ENCODE measurements at regions not wholly inside any gene's neighbourhood (a gene's known extent, or its start where the extent isn't known, plus 50 kb on each side); places are given as distances from the start of the nearest gene placed in this dataset.

DNA sequence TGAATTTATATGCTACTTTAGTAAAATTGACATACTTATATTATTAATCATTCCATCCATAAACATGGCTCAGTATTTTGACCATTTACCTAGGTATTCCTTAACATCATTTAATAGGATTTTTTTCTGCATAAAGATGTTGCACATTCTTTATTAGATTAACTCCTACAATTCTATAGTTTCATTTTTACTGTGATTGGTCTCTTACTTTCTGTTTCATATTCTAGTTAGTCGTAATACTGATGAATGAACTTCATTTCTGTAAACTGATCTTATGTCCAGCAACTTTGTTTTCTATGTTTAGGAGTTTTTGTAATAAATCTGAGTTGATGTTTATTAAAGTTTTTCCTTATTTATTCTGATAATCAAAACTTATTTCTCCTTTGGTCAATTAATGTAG, 278.2 kb upstream of the CXXC4 start (continued):
- TF ChIP-seq, protein P1, sequence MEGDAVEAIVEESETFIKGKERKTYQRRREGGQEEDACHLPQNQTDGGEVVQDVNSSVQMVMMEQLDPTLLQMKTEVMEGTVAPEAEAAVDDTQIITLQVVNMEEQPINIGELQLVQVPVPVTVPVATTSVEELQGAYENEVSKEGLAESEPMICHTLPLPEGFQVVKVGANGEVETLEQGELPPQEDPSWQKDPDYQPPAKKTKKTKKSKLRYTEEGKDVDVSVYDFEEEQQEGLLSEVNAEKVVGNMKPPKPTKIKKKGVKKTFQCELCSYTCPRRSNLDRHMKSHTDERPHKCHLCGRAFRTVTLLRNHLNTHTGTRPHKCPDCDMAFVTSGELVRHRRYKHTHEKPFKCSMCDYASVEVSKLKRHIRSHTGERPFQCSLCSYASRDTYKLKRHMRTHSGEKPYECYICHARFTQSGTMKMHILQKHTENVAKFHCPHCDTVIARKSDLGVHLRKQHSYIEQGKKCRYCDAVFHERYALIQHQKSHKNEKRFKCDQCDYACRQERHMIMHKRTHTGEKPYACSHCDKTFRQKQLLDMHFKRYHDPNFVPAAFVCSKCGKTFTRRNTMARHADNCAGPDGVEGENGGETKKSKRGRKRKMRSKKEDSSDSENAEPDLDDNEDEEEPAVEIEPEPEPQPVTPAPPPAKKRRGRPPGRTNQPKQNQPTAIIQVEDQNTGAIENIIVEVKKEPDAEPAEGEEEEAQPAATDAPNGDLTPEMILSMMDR (conservative IDR thresholded peaks at IDR 0.05; ENCODE audit: low read depth in 2 of 2): no peak
- TF ChIP-seq ZNF114 (CRISPR knock-in tag; IDR thresholded peaks at IDR 0.05) (no peak), STAT1 (IDR thresholded peaks at IDR 0.05; ENCODE audit: unreplicated experiment) (no peak), ZNF331 (CRISPR knock-in tag; IDR thresholded peaks at IDR 0.05; ENCODE audit: low read depth) (no peak), EZH2phosphoT487 (IDR thresholded peaks at IDR 0.05; ENCODE audit: unreplicated experiment) (no peak)

DNA sequence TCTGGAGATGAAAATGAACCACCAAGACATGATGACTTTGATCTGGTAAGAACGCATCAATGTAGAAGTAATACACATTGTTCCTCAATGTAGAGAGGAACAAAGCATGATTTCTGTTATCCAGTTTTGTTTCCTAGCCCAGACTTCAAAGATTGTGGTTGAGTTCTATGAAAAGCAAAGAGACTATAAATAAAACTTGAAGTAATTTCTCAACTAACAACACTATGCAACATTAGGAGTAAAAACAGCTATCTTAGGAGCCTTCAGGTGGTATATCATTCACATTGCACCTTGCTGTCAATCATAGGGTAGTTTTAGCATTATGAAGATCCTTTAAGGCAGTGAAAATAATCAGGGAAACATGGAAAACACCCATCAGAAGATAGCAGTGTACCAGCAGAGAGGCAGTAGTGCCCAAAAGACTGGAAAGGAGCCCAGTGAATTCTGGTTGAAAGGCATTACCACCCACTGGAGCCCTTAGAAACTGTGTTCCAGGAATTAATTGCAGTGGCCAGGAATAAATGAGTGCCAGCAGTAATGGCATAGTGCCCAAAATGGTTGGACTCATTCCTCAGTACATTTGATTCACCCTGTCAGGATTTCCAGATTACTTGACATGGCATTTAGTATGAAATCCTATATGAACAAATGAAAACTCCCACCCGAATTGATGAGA, 300.7 kb upstream of the CXXC4 start:
- Histone ChIP-seq H3K9me2 (ENCODE audit: insufficient read depth) (no peaks in the 10 kb centered on the region), H3K27ac (ENCODE audit: low read depth) (no peak overlapping the region), H3F3A (replicated peaks; ENCODE audit: low read depth) (no peaks in the 10 kb centered on the region), H3K4me2 (no peak overlapping the region), H3K4me1 (ENCODE audit: insufficient read depth) (no peaks in the 10 kb centered on the region), H4K20me1 (replicated peaks; ENCODE audit: insufficient read depth) (no peaks in the 10 kb centered on the region), H3K36me3 (ENCODE audit: insufficient read depth) (no peaks in the 10 kb centered on the region), H3K4me3 (no peak overlapping the region), H2AFZ (no peak overlapping the region), H3K27me3 (ENCODE audit: insufficient read depth) (no peaks in the 10 kb centered on the region), H3K79me2 (replicated peaks; ENCODE audit: insufficient read depth) (no peaks in the 10 kb centered on the region)
- no peak for DNase-seq (ENCODE audit: low spot score)
- Mint-ChIP-seq H3K4me1 (no peaks in the 10 kb centered on the region), H3K27me3 (ENCODE audit: insufficient read depth, low read depth, poor library complexity) (peaks cover 1% of the 10 kb centered on the region), H3K27ac (no peak overlapping the region), H3K4me3 (no peak overlapping the region), H3K9me3 (peaks cover 3% of the 10 kb centered on the region; the same call in 1 of the 3 replicates), H3K36me3 (ENCODE audit: low read depth) (no peaks in the 10 kb centered on the region)
- ATAC-seq: no peak
- TF ChIP-seq ZNF114 (CRISPR knock-in tag; IDR thresholded peaks at IDR 0.05): no peak
- no peak for TF ChIP-seq EZH2 (IDR thresholded peaks at IDR 0.05; ENCODE audit: low read depth, unreplicated experiment)
- TF ChIP-seq NANOG (IDR thresholded peaks at IDR 0.05; ENCODE audit: borderline replicate concordance): no peak
- TF ChIP-seq, protein P2, sequence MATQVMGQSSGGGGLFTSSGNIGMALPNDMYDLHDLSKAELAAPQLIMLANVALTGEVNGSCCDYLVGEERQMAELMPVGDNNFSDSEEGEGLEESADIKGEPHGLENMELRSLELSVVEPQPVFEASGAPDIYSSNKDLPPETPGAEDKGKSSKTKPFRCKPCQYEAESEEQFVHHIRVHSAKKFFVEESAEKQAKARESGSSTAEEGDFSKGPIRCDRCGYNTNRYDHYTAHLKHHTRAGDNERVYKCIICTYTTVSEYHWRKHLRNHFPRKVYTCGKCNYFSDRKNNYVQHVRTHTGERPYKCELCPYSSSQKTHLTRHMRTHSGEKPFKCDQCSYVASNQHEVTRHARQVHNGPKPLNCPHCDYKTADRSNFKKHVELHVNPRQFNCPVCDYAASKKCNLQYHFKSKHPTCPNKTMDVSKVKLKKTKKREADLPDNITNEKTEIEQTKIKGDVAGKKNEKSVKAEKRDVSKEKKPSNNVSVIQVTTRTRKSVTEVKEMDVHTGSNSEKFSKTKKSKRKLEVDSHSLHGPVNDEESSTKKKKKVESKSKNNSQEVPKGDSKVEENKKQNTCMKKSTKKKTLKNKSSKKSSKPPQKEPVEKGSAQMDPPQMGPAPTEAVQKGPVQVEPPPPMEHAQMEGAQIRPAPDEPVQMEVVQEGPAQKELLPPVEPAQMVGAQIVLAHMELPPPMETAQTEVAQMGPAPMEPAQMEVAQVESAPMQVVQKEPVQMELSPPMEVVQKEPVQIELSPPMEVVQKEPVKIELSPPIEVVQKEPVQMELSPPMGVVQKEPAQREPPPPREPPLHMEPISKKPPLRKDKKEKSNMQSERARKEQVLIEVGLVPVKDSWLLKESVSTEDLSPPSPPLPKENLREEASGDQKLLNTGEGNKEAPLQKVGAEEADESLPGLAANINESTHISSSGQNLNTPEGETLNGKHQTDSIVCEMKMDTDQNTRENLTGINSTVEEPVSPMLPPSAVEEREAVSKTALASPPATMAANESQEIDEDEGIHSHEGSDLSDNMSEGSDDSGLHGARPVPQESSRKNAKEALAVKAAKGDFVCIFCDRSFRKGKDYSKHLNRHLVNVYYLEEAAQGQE (IDR thresholded peaks at IDR 0.05; ENCODE audit: unreplicated experiment): no peak
- TF ChIP-seq EZH2phosphoT487 (IDR thresholded peaks at IDR 0.05; ENCODE audit: unreplicated experiment): no peak
- no peak for TF ChIP-seq POLR2AphosphoS5 (IDR thresholded peaks at IDR 0.05; ENCODE audit: low read depth)
- no peak for TF ChIP-seq STAT1 (IDR thresholded peaks at IDR 0.05; ENCODE audit: unreplicated experiment)
- TF ChIP-seq CREB1 (CRISPR knock-in tag; IDR thresholded peaks at IDR 0.05; ENCODE audit: low read depth): no peak
- TF ChIP-seq JUNB (IDR thresholded peaks at IDR 0.05; ENCODE audit: unreplicated experiment): no peak
- no peak for TF ChIP-seq ZNF331 (CRISPR knock-in tag; IDR thresholded peaks at IDR 0.05; ENCODE audit: low read depth)
- TF ChIP-seq, protein P3, sequence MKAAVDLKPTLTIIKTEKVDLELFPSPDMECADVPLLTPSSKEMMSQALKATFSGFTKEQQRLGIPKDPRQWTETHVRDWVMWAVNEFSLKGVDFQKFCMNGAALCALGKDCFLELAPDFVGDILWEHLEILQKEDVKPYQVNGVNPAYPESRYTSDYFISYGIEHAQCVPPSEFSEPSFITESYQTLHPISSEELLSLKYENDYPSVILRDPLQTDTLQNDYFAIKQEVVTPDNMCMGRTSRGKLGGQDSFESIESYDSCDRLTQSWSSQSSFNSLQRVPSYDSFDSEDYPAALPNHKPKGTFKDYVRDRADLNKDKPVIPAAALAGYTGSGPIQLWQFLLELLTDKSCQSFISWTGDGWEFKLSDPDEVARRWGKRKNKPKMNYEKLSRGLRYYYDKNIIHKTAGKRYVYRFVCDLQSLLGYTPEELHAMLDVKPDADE (IDR thresholded peaks at IDR 0.05): no peak
